ENCODE measurements at regions not wholly inside any gene's neighbourhood (a gene's known extent, or its start where the extent isn't known, plus 50 kb on each side); places are given as distances from the start of the nearest gene placed in this dataset.

DNA sequence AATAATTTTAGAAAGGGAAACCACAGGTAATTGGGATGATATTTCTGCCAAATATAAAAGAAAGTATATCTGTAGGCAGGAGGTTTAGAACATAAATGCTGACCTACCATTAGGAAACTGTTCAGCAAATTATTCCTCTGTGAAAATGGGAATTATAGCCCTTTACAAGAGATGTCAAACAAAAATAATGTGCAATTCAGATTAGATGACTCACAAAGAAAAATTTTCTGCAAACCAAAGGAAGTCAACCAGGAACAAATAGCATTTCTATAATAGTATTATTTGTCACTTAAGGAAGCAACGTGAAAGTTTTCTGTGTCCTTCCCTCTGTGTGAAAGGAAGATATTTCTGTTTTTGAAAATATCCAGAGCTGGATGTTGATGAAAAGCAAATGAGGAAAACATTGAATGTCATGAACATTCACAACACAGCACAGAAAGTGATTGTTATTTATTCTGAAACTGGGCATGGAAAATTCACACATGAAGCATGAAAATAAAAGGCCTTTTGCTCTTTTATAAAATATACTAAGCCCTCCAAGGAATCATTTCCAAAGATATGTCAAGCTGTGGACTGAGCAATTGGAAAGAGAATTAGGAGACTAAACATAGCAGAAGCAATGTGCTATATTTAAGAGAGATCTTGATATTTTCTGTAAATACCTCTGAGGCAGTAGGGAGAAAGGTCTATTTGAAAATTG, 57.9 kb upstream of the SPHKAP start:
- TF ChIP-seq, protein P1, sequence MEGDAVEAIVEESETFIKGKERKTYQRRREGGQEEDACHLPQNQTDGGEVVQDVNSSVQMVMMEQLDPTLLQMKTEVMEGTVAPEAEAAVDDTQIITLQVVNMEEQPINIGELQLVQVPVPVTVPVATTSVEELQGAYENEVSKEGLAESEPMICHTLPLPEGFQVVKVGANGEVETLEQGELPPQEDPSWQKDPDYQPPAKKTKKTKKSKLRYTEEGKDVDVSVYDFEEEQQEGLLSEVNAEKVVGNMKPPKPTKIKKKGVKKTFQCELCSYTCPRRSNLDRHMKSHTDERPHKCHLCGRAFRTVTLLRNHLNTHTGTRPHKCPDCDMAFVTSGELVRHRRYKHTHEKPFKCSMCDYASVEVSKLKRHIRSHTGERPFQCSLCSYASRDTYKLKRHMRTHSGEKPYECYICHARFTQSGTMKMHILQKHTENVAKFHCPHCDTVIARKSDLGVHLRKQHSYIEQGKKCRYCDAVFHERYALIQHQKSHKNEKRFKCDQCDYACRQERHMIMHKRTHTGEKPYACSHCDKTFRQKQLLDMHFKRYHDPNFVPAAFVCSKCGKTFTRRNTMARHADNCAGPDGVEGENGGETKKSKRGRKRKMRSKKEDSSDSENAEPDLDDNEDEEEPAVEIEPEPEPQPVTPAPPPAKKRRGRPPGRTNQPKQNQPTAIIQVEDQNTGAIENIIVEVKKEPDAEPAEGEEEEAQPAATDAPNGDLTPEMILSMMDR (IDR thresholded peaks at IDR 0.05) = no peak
- TF ChIP-seq POLR2A (IDR thresholded peaks at IDR 0.05) = no peak

All from body of pancreas (tissue), 4 donors.